ENCODE measurements at regions not wholly inside any gene's neighbourhood (a gene's known extent, or its start where the extent isn't known, plus 50 kb on each side); places are given as distances from the start of the nearest gene placed in this dataset.

- no peak for TF ChIP-seq CTCF (IDR thresholded peaks at IDR 0.05)
These were observed 300.1 kb downstream of the COG6 start for GRCh38 chr13:39955560-39955959.

GRCh38 chr13:39956036-39956435, 300.6 kb downstream of the COG6 start:
- TF ChIP-seq CTCF (IDR thresholded peaks at IDR 0.05) = no peak

GRCh38 chr13:39957868-39958677, 302.6 kb downstream of the COG6 start:
- no peak for TF ChIP-seq CTCF (IDR thresholded peaks at IDR 0.05)

- TF ChIP-seq CTCF (IDR thresholded peaks at IDR 0.05) = no peak
These were observed 304.2 kb downstream of the COG6 start for GRCh38 chr13:39959497-39960144.

GRCh38 chr13:39960191-39960590, 304.7 kb downstream of the COG6 start:
- no peak for TF ChIP-seq CTCF (IDR thresholded peaks at IDR 0.05)

- no peak for TF ChIP-seq CTCF (IDR thresholded peaks at IDR 0.05)
These were observed 305.6 kb downstream of the COG6 start for GRCh38 chr13:39961036-39961435.

GRCh38 chr13:39963612-39964011, 308.1 kb downstream of the COG6 start:
- no peak for TF ChIP-seq CTCF (IDR thresholded peaks at IDR 0.05)
